ENCODE measurements at regions not wholly inside any gene's neighbourhood (a gene's known extent, or its start where the extent isn't known, plus 50 kb on each side); places are given as distances from the start of the nearest gene placed in this dataset.
"Not testable (repeated sequence)": the region's sequence is repeated elsewhere in the genome, so short reads cannot be mapped to it uniquely, and the experiment has no call there.

DNA sequence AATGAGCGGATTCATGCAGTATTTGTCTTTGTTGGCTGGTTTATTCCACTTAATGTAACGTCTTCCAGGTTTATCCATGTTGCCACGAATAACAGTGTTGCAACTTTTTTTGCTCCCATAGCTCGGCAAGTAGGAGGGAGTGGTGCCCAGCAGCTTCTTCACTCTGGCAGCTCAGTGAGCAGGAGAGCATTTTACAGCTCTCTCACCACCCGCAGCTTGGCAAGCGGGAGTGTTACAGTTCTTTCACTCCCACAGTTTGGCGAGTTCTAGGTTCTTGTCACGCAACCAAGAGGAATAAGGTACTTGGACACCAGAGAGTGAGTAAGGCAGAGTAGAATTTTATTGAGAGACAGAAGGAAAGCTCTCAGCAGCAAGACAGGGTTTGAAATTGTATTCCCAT, 935.2 kb downstream of the TBL1XR1 start:
- TF ChIP-seq CTCF (IDR thresholded peaks at IDR 0.05; ENCODE audit: control extremely low read depth, extremely low read depth): no peak
- WGBS, 2 donors: 90 to 91% methylated on average over 8 of the region's 8 CpGs
- H3K9ac ChIP-seq (ENCODE audit: insufficient read depth in 1 of 2, low read length in 2 of 2): no peak overlapping the region
- no peak overlapping the region for H3K4me3 ChIP-seq
- DNase-seq: no peak
- H3K27me3 ChIP-seq (ENCODE audit: control insufficient read depth in 3 of 3, insufficient read depth in 3 of 3, low read length in 2 of 3): no peaks in the 10 kb centered on the region
- H3K27ac ChIP-seq (ENCODE audit: low read depth in 1 of 2, low read length in 1 of 2): no peak overlapping the region
- H3K4me1 ChIP-seq (ENCODE audit: control insufficient read depth in 5 of 5, insufficient read depth in 5 of 5, low read length in 5 of 5): no peaks in the 10 kb centered on the region
- peaks cover 0 to 3% (median 3%) of the 10 kb centered on the region in 4 donors for H3K9me3 ChIP-seq (ENCODE audit: control insufficient read depth in 4 of 4, insufficient read depth in 3 of 4, low read length in 3 of 4)
- no peaks in the 10 kb centered on the region for H3K36me3 ChIP-seq (ENCODE audit: control insufficient read depth in 4 of 4, insufficient read depth in 4 of 4, low read length in 4 of 4)
- ATAC-seq (ENCODE audit: insufficient read depth, low FRiP score): no peak

DNA sequence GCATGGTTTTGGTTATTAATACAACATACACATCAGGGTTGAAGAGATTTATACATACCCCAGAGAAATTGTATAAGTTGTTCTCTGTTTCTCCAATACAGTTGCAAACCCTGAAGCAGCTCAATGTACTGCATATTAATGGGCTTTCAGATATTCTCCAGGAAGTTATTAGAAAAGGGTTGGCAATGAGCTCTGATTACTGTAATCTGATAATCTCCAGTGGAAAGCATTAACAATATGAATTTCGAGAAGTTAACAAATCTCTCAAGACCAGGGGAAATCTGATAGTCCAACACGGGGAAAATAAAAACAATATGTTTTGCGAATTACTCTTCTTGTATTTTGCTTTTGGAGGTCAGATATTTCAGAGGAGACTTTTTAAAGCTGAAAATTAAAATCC, 950.1 kb downstream of the TBL1XR1 start:
- no peak overlapping the region for H3K27ac ChIP-seq (ENCODE audit: low read depth in 1 of 2, low read length in 1 of 2)
- no peak for ATAC-seq (ENCODE audit: insufficient read depth, low FRiP score)

DNA sequence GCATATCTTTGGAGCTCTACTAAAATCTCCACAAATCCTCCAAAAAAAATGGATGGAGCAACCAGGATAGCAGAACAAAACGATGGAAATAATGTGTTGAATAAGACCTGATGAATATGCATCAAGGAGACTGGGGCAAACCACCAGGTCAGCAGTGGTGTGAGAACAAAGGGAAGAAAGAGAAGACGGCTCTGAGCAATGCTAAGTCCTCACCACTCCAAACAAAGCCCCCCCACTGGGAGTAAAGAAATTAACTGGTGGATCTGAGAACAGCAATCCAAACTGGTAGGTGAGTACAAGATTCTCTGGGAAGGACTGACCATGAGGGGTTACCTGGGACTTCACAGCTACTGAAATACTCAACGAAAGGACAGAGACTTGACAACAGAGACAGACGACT, 977.3 kb downstream of the TBL1XR1 start:
- 76 to 84% methylated on average over 4 of the region's 4 CpGs for WGBS, 2 donors
- no peak for DNase-seq
- Histone ChIP-seq H3K36me3 (ENCODE audit: control insufficient read depth in 4 of 4, insufficient read depth in 4 of 4, low read length in 4 of 4) (no peaks in the 10 kb centered on the region), H3K9me3 (ENCODE audit: control insufficient read depth in 4 of 4, insufficient read depth in 3 of 4, low read length in 3 of 4) (no peaks in the 10 kb centered on the region), H3K9ac (ENCODE audit: insufficient read depth in 1 of 2, low read length in 2 of 2) (no peak overlapping the region), H3K4me3 (no peak overlapping the region), H3K4me1 (ENCODE audit: control insufficient read depth in 5 of 5, insufficient read depth in 5 of 5, low read length in 5 of 5) (no peaks in the 10 kb centered on the region), H3K27ac (ENCODE audit: low read depth in 1 of 2, low read length in 1 of 2) (no peak overlapping the region), H3K27me3 (ENCODE audit: control insufficient read depth in 3 of 3, insufficient read depth in 3 of 3, low read length in 2 of 3) (no peaks in the 10 kb centered on the region)
- TF ChIP-seq CTCF (IDR thresholded peaks at IDR 0.05; ENCODE audit: control extremely low read depth, extremely low read depth): no peak
- no peak for ATAC-seq (ENCODE audit: insufficient read depth, low FRiP score)

More for the DNA sequence above, 950.1 kb downstream of the TBL1XR1 start:
- Histone ChIP-seq H3K27me3 (ENCODE audit: control insufficient read depth in 3 of 3, insufficient read depth in 3 of 3, low read length in 2 of 3) (no peaks in the 10 kb centered on the region), H3K9me3 (ENCODE audit: control insufficient read depth in 4 of 4, insufficient read depth in 3 of 4, low read length in 3 of 4) (no peaks in the 10 kb centered on the region), H3K4me1 (ENCODE audit: control insufficient read depth in 5 of 5, insufficient read depth in 5 of 5, low read length in 5 of 5) (no peaks in the 10 kb centered on the region), H3K9ac (ENCODE audit: insufficient read depth in 1 of 2, low read length in 2 of 2) (no peak overlapping the region), H3K4me3 (no peak overlapping the region), H3K36me3 (ENCODE audit: control insufficient read depth in 4 of 4, insufficient read depth in 4 of 4, low read length in 4 of 4) (no peaks in the 10 kb centered on the region)
- no peak for DNase-seq
- TF ChIP-seq CTCF (IDR thresholded peaks at IDR 0.05; ENCODE audit: control extremely low read depth, extremely low read depth): no peak
- WGBS, 2 donors: 82 to 87% methylated on average over 3 of the region's 3 CpGs

DNA sequence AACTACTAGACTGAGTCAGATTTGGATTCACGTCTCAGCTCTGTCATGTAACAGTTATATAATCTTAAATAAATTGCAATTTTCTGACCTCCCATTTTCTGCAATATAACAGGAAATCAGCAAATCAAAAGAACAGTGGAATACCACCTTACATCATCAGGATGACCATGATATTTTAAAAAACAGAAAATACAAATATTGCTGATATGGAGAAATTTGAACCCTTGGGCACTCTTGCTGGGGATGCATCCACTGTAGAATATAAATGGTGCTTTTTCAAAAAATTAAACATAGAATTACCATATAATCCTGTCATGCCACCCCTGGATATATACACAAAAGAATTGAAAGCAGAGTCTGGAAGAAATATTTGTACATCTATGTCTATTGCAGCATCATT, 982.5 kb downstream of the TBL1XR1 start:
- H3K9ac ChIP-seq (ENCODE audit: insufficient read depth in 1 of 2, low read length in 2 of 2): no peak overlapping the region
- no peak for TF ChIP-seq CTCF (IDR thresholded peaks at IDR 0.05; ENCODE audit: control extremely low read depth, extremely low read depth)
- no peaks in the 10 kb centered on the region for H3K4me1 ChIP-seq (ENCODE audit: control insufficient read depth in 5 of 5, insufficient read depth in 5 of 5, low read length in 5 of 5)
- no peak overlapping the region for H3K4me3 ChIP-seq
- H3K9me3 ChIP-seq (ENCODE audit: control insufficient read depth in 4 of 4, insufficient read depth in 3 of 4, low read length in 3 of 4): no peaks in the 10 kb centered on the region
- DNase-seq: no peak
- H3K36me3 ChIP-seq (ENCODE audit: control insufficient read depth in 4 of 4, insufficient read depth in 4 of 4, low read length in 4 of 4): no peaks in the 10 kb centered on the region
- WGBS, 2 donors: 92 to 93% methylated on average over 1 of the region's 1 CpG
- no peaks in the 10 kb centered on the region for H3K27me3 ChIP-seq (ENCODE audit: control insufficient read depth in 3 of 3, insufficient read depth in 3 of 3, low read length in 2 of 3)
- no peak for ATAC-seq (ENCODE audit: insufficient read depth, low FRiP score)
- no peak overlapping the region for H3K27ac ChIP-seq (ENCODE audit: low read depth in 1 of 2, low read length in 1 of 2)

GRCh38 chr3:176213314-176213713, 984.0 kb downstream of the TBL1XR1 start:
- H3K4me1 ChIP-seq (ENCODE audit: control insufficient read depth in 5 of 5, insufficient read depth in 5 of 5, low read length in 5 of 5); H3K27me3 ChIP-seq (ENCODE audit: control insufficient read depth in 3 of 3, insufficient read depth in 3 of 3, low read length in 2 of 3); H3K9me3 ChIP-seq (ENCODE audit: control insufficient read depth in 4 of 4, insufficient read depth in 3 of 4, low read length in 3 of 4); H3K36me3 ChIP-seq (ENCODE audit: control insufficient read depth in 4 of 4, insufficient read depth in 4 of 4, low read length in 4 of 4); ATAC-seq (ENCODE audit: insufficient read depth, low FRiP score); H3K27ac ChIP-seq (ENCODE audit: low read depth in 1 of 2, low read length in 1 of 2); H3K9ac ChIP-seq (ENCODE audit: insufficient read depth in 1 of 2, low read length in 2 of 2); DNase-seq; H3K4me3 ChIP-seq: not testable (repeated sequence)
- 95 to 98% methylated on average over 26 to 27 of the region's 27 CpGs for WGBS, 2 donors
